ENCODE measurements at regions not wholly inside any gene's neighbourhood (a gene's known extent, or its start where the extent isn't known, plus 50 kb on each side); places are given as distances from the start of the nearest gene placed in this dataset.

DNA sequence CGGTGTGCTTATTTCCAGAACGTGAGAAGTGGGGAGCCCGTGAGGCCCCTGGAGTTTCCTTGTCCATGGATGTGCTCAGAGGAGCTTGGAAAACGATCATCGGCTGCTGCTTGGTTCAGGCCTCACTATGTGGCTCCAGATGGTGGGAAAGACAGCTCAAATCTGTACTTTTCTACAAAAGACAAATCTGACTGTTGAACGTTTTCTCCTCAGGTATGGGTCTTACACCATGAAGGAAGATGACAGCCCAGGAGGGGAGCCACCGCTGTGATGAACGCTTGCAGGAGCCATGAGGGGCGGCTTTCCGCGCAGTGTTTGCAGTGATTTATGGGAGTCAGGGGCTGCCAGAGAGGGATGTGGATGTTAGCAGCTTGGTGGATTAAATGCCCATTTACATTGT, 109.4 kb upstream of the E2F8 start:
- no peak for DNase-seq
- H3K36me3 Mint-ChIP-seq (ENCODE audit: low read depth) = no peaks in the 10 kb centered on the region
- peaks cover 5% of the 10 kb centered on the region for H3K4me1 Mint-ChIP-seq
- peaks cover 69% of the 10 kb centered on the region for H3K27me3 Mint-ChIP-seq
- no peaks in the 10 kb centered on the region for H3K9me3 Mint-ChIP-seq
- no peak overlapping the region for H3K27ac Mint-ChIP-seq
- H3K4me3 Mint-ChIP-seq = no peak overlapping the region
- intact Hi-C loops (cut with micrococcal nuclease) = no loop called here

DNA sequence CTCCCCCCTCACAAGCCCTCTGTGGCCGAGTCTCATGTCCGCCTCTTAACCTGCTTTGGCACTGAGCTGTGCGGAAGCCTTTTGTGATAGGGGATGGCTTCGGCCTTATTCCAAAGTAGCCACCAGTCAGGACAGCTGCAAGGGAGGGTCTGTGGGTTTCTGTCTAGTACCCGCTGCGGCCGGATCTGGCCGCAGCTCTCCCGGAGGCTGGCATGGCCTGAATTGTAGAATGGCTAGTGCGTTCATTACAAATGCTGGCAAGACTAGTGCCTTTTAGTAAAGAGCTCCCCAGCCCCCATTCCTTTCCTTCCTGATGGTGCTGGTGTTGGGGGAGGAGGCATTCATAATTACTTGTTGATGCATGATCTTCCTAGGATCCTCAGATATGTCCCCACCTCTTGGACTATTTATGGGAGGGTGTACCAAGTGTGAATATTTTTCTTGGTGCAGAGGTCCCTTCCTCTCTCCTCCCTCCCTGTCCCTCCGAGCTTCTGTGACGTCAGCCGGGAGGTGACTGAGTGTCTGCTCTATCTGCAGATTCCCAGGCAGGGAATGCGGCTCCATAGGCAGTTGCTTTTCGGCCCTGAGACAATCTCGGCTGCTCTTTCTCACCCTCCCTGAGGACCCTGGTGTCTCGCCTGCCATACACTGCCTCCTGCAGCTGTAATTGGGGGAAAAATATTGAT, 108.7 kb upstream of the E2F8 start:
- Mint-ChIP-seq H3K36me3 (ENCODE audit: low read depth) (no peaks in the 10 kb centered on the region), H3K27ac (no peak overlapping the region), H3K27me3 (peaks cover 70% of the 10 kb centered on the region), H3K4me3 (no peak overlapping the region), H3K9me3 (no peaks in the 10 kb centered on the region), H3K4me1 (peaks cover 5% of the 10 kb centered on the region)
- intact Hi-C loops (cut with micrococcal nuclease) = no loop called here
- no peak for DNase-seq

GRCh38 chr11:19347911-19348310, 107.2 kb upstream of the E2F8 start:
- no peaks in the 10 kb centered on the region for H3K36me3 Mint-ChIP-seq (ENCODE audit: low read depth)
- H3K4me3 Mint-ChIP-seq = no peak overlapping the region
- H3K27me3 Mint-ChIP-seq = peaks cover 81% of the 10 kb centered on the region
- H3K4me1 Mint-ChIP-seq = peaks cover 5% of the 10 kb centered on the region
- intact Hi-C loops (cut with micrococcal nuclease) = no loop called here
- H3K9me3 Mint-ChIP-seq = no peaks in the 10 kb centered on the region
- no peak for DNase-seq
- no peak overlapping the region for H3K27ac Mint-ChIP-seq

DNA sequence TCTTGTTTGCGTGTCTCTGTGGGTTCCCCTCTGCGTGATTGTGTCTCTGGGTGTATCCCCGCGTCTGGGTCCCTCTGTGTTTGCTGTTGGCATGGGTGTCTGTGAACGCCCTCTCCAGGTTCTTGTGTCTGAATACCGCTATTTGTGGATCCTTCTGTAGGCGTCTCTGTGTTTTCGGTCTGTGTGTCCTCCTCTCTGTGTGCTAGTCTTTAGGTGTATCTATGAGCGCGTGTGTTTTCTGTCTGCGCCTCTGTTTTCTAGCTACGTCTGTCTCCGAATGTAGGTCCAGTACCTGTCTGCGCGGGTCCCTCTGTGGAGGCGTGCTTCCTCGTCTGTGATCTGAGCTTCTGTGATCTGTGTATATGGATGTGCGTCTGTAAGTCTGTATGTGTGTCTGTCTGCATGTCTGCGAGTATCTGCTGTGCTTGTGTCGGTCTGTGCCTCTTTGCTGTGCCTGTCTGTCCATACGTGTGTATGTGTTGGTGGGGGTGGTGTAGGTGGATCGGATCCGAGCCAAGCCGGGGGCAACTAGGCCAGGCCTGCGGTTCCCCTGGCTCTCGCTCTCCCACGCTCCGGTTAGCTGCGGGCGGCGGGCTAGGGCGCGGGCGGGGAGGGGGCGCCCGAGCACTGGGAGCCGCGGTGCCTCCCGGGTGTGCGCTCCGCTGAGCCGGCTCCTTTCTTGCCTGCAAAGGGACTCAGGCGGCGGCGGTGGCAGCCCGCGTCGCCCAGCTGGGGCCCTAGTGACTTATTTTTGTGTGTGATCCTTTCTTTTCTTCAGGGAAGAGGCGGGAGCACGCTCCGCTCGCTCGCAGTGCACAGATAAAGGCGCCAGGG, 105.3 kb upstream of the E2F8 start:
- H3K4me3 Mint-ChIP-seq = peak overlapping the region; percentile 33
- no peaks in the 10 kb centered on the region for H3K9me3 Mint-ChIP-seq
- peaks cover 79% of the 10 kb centered on the region for H3K27me3 Mint-ChIP-seq
- no peak overlapping the region for H3K27ac Mint-ChIP-seq
- intact Hi-C loops (cut with micrococcal nuclease) = no loop called here
- no peak for DNase-seq
- no peaks in the 10 kb centered on the region for H3K36me3 Mint-ChIP-seq (ENCODE audit: low read depth)
- H3K4me1 Mint-ChIP-seq = peaks cover 5% of the 10 kb centered on the region

DNA sequence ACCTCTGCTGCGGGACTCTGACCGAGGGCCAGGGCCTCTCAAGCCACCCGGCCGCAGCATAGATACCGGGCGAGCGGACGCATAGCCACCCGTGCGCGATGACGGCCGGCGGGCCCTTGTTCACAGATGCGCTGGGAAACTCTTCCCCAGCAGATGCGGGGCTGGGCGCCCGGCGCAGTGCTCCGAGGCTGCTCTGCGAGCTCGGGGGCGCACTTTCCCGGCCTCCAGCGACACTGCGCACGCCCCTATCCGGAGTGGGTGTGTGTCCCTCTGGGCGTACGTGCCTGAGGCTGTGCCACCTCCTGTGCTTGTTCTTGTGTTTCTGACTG, 104.7 kb upstream of the E2F8 start:
- peaks cover 5% of the 10 kb centered on the region for H3K4me1 Mint-ChIP-seq
- H3K27ac Mint-ChIP-seq = no peak overlapping the region
- no peaks in the 10 kb centered on the region for H3K9me3 Mint-ChIP-seq
- H3K4me3 Mint-ChIP-seq = no peak overlapping the region
- peaks cover 79% of the 10 kb centered on the region for H3K27me3 Mint-ChIP-seq
- DNase-seq = no peak
- intact Hi-C loops (cut with micrococcal nuclease) = no loop called here
- no peaks in the 10 kb centered on the region for H3K36me3 Mint-ChIP-seq (ENCODE audit: low read depth)

- H3K36me3 Mint-ChIP-seq (ENCODE audit: low read depth) = no peaks in the 10 kb centered on the region
- DNase-seq = no peak
- H3K27me3 Mint-ChIP-seq = peaks cover 79% of the 10 kb centered on the region
- H3K9me3 Mint-ChIP-seq = no peaks in the 10 kb centered on the region
- no peak overlapping the region for H3K27ac Mint-ChIP-seq
- no peak overlapping the region for H3K4me3 Mint-ChIP-seq
- H3K4me1 Mint-ChIP-seq = peaks cover 5% of the 10 kb centered on the region
- intact Hi-C loops (cut with micrococcal nuclease) = no loop called here
Measured at GRCh38 chr11:19344661-19345518, 104.1 kb upstream of the E2F8 start.

- peaks cover 5% of the 10 kb centered on the region for H3K4me1 Mint-ChIP-seq
- DNase-seq = no peak
- no peak overlapping the region for H3K27ac Mint-ChIP-seq
- peaks cover 59% of the 10 kb centered on the region for H3K27me3 Mint-ChIP-seq
- intact Hi-C loops (cut with micrococcal nuclease) = no loop called here
- H3K9me3 Mint-ChIP-seq = no peaks in the 10 kb centered on the region
- no peaks in the 10 kb centered on the region for H3K36me3 Mint-ChIP-seq (ENCODE audit: low read depth)
- H3K4me3 Mint-ChIP-seq = no peak overlapping the region
Measured at GRCh38 chr11:19342036-19342435, 101.3 kb upstream of the E2F8 start.

DNA sequence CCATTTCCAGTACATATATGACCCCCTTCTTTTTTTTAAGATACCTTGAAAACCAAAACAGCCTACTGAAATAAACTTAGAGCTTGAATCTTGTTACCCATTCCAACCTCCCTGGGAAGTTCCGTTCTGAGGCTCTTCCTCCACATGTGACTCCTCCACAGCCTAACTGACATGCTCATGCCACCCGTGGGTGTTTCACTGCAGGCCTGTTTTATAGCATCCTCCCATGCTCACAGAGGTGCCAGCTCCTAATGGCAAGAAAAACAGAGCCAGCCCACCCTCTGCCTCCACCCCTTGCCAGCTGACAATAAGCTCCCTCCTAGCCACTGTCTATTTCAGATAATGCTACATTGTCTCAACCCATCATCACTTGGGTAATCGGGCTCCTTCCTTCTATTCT, 97.6 kb upstream of the E2F8 start:
- Mint-ChIP-seq H3K4me1 (peaks cover 4% of the 10 kb centered on the region), H3K4me3 (no peak overlapping the region), H3K36me3 (ENCODE audit: low read depth) (no peaks in the 10 kb centered on the region), H3K9me3 (no peaks in the 10 kb centered on the region), H3K27me3 (peaks cover 30% of the 10 kb centered on the region), H3K27ac (no peak overlapping the region)
- intact Hi-C loops (cut with micrococcal nuclease) = no loop called here
- no peak for DNase-seq

GRCh38 chr11:19337779-19338178, 97.0 kb upstream of the E2F8 start:
- Mint-ChIP-seq H3K4me3 (no peak overlapping the region), H3K9me3 (no peaks in the 10 kb centered on the region), H3K4me1 (peaks cover 4% of the 10 kb centered on the region), H3K36me3 (ENCODE audit: low read depth) (no peaks in the 10 kb centered on the region), H3K27ac (no peak overlapping the region), H3K27me3 (peaks cover 26% of the 10 kb centered on the region)
- intact Hi-C loops (cut with micrococcal nuclease) = no loop called here
- no peak for DNase-seq

DNA sequence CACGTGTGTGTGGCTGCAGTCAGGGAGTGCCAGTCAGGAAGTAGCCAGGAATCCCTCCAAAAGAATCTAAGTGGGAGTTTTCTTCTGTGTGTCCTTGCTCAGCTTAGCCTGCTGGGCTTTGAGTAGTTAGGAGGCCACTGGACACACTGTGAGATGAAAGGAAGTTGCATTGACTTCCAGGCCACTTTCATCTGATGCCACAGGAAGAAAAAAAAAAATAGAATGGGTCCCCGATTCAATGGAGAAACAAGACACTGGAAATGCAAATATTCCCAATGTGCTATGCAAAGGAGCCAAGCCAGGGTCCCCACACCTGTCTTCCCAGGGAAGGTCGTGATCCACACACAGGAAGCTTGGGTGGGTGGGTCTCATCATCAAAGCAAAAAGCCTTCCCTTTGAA, 95.6 kb upstream of the E2F8 start:
- Mint-ChIP-seq H3K27me3 (peaks cover 21% of the 10 kb centered on the region), H3K4me1 (peaks cover 4% of the 10 kb centered on the region), H3K4me3 (no peak overlapping the region), H3K27ac (no peak overlapping the region), H3K9me3 (no peaks in the 10 kb centered on the region), H3K36me3 (ENCODE audit: low read depth) (no peaks in the 10 kb centered on the region)
- no peak for DNase-seq
- intact Hi-C loops (cut with micrococcal nuclease) = no loop called here

GRCh38 chr11:19332476-19332875, 91.7 kb upstream of the E2F8 start:
- peaks cover 8% of the 10 kb centered on the region for H3K27me3 Mint-ChIP-seq
- H3K36me3 Mint-ChIP-seq (ENCODE audit: low read depth) = no peaks in the 10 kb centered on the region
- DNase-seq = no peak
- H3K9me3 Mint-ChIP-seq = no peaks in the 10 kb centered on the region
- no peak overlapping the region for H3K27ac Mint-ChIP-seq
- H3K4me3 Mint-ChIP-seq = no peak overlapping the region
- intact Hi-C loops (cut with micrococcal nuclease) = no loop called here
- H3K4me1 Mint-ChIP-seq = peaks cover 4% of the 10 kb centered on the region

DNA sequence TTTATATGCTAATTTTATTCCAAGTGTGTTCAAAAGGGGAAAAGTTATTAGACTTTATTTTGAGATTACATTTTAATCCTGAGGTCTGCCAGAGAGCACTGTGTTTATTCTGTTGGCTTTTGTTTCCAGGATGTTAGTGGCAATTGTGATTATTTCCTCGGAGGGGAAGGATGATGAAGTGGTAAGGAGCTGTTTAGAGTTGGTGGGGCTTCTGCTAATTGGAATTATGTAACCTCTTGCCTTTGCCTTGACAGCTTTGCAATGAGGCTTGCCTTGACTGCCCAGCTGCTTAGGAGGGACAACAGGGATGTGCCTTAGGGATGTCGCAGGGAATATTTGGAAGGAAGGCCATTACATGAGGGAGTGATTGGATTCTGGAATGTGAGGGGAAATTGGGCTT, 89.7 kb upstream of the E2F8 start:
- H3K27ac Mint-ChIP-seq = no peak overlapping the region
- intact Hi-C loops (cut with micrococcal nuclease) = no loop called here
- H3K4me1 Mint-ChIP-seq = no peaks in the 10 kb centered on the region
- no peak for DNase-seq
- H3K9me3 Mint-ChIP-seq = no peaks in the 10 kb centered on the region
- H3K36me3 Mint-ChIP-seq (ENCODE audit: low read depth) = no peaks in the 10 kb centered on the region
- H3K4me3 Mint-ChIP-seq = no peak overlapping the region
- H3K27me3 Mint-ChIP-seq = peaks cover 6% of the 10 kb centered on the region

DNA sequence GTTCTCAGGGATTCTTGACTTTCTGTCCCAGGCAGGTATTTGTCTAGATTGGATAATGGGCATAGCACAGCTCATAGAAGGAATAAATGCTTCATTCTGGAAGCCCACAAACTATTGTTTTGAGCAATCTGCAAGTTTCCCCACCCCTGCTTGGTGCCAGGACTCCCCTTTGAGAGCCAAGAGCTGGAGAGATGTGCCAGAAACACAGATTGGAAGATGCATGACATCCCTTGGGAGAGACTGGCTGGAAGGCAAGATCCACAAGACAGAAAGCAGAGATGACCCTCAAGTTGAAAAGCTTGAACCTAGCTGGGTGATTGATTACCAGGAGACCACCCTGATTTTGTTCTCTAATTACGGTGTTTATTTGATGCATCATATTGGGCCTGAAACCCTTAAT, 89.2 kb upstream of the E2F8 start:
- H3K4me3 Mint-ChIP-seq = no peak overlapping the region
- peaks cover 6% of the 10 kb centered on the region for H3K27me3 Mint-ChIP-seq
- H3K4me1 Mint-ChIP-seq = no peaks in the 10 kb centered on the region
- intact Hi-C loops (cut with micrococcal nuclease) = no loop called here
- no peak overlapping the region for H3K27ac Mint-ChIP-seq
- no peaks in the 10 kb centered on the region for H3K9me3 Mint-ChIP-seq
- H3K36me3 Mint-ChIP-seq (ENCODE audit: low read depth) = no peaks in the 10 kb centered on the region
- DNase-seq = no peak
